ENCODE measurements at regions not wholly inside any gene's neighbourhood (a gene's known extent, or its start where the extent isn't known, plus 50 kb on each side); places are given as distances from the start of the nearest gene placed in this dataset.

DNA sequence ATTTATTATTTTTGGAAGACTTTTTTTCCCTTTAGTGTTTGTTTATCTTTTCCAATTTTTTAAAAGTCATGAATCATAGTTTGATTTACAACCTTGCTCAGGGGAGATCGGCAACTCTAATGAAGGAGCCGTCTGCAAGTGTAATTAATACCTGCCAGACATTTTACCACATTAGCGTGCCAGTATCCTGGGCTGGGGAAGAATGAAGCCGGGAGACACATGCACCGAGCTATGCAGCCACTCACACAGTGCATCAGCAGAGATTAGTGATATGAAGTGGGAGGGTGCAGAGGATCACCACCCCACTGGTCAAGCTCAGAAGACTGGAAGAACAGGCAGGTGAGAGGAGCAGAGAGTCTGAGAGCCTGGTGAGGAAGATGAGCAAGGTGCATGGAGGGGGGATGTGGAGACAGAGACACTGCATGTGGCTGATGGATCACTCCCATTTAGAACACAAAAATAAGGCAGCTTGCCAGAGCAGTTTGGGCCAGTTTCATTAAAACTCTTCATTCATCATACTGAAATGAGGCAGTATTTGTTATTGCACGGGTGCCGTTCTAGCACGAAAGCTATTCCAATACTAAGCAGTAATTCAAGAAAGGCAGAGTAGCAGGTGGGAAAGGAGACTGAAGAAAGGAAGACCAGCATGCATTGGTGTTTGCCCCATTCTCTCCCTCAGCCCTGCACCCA is 821.6 kb downstream of the TUSC7 start:
- FAIRE-seq (no peak), DNase-seq (ENCODE audit: insufficient read length, low spot score) (no peak)

DNA sequence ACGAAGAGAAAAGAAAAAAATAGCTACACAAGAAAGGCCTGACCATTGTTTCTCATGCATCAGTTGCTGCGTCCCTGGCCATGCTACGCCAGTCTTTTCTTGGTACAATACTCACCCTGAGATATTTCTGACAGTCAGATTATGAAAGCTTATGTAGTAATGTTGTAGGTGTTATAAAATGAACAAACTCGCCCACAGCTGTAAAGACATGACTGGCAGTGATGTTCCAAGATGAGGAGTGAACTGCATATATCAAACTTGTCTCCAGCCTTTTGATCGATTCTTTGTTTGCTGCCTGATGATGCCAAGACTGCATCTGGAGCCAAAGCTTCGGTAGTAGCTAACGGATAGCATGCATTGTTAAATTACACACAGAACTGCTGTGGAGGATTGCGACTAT is 822.7 kb downstream of the TUSC7 start:
- DNase-seq (ENCODE audit: insufficient read length, low spot score) (no peak), FAIRE-seq (no peak)

DNA sequence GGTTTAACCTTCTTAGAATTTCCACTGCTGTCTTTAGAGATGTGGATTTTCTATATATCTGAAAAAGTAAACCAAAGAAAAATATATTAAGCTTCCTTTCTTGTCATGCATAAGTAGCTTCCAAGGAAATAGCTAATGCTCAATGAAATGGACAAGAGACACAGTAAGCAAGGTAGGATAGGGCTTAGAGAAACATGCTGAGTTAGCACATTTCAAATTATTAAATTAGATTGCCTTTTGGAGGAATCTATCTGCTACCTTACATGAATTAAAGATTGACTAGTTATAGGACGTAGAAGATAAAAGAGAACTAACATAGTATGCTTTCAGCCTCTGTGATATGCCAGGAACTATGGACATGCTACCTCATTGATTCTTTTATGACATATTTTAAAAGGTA is 824.6 kb downstream of the TUSC7 start:
- FAIRE-seq (no peak), DNase-seq (ENCODE audit: insufficient read length, low spot score) (no peak)

DNA sequence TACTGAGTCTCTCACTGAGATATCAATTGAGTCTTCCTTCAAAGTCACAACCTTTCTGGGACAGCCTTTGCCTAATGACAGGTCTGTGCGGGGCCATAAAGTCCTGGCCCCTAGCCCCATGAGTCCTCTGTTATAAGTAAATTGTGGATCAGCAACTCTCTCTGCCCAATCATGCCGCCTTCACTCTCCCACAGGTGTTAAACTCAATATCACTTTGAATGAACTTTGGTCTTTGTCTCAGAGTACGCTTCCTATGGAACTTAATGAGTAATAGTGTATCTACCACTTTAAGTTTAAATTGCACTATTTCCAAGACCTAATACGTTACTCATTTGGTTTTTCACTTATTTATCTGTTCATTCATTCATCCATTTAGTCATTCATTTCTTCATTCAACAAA is 826.4 kb downstream of the TUSC7 start:
- FAIRE-seq (no peak), DNase-seq (ENCODE audit: insufficient read length, low spot score) (no peak)

DNA sequence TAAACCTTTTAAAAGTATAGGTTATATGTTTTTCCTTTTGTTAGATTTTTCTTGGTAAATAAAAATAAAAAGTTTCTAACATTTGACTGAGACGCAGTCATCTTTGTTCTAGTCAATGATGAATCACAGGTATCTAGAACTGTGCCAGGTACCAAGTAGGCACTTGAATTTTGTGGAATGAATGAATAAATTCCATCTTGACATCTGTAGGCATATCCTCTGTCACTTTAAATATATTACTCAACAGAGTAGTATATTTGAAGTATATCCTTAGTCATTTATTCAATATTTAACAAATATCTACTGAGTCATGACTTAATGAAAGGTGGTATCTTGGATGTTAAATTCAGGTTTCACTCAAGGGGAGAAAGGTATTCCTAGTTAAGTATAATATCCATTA is 828.4 kb downstream of the TUSC7 start:
- DNase-seq (ENCODE audit: insufficient read length, low spot score) = no peak
- no peak for FAIRE-seq

DNA sequence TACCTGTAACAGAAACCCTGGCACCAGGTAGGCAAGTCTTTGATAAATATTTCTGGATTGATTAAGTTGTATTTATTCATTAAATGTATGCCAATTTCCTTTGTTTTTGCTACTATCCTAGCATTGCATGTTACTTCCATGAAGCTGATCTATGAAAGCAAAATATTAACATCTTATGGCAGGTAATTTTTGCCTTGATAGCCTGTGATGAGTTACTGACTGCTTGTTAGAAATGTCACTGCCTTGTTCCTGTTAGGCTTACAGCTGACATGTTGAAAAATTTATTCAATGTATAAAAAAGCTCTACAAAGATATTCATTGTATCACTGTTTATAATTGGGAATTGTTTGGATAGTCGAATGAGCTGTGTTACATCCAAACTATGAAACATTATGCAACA is 830.1 kb downstream of the TUSC7 start:
- FAIRE-seq (no peak), DNase-seq (ENCODE audit: insufficient read length, low spot score) (no peak)

DNA sequence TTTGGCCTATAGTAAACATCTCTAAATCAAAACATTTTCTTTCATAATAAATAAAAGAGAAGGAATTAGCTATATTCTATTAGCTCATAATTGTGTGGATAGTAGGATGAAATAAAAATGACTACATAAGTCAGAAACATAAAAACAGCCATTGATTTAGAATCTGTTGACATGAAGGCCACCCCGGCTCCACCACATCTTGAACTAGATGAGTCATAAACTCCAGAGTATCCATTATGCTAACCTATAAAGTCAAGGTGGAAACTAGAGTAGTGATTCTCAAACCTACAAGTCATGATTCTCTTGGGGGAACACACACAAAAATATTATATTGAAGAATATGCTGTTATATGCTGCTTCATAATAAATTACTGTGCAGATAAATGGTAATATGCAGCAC is 831.0 kb downstream of the TUSC7 start:
- no peak for DNase-seq (ENCODE audit: insufficient read length, low spot score)
- no peak for FAIRE-seq

DNA sequence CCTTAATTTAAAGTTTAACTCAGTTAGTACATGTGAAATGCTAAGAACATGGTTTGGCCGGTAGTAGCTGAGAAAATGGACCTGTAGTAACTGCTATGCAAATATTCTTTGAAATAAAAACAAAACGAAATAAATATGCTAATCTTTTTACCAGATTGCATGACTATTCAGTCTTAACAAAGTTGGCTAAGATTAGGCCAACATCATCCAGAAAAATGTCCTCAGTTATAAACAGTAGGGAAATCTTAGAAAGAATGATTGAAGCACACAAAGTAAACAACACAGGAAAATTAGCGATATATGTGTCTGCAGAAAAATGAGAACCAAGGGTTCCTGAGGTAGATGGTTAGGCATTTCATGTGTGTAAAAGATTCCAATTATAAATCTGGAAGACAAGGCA is 832.1 kb downstream of the TUSC7 start:
- FAIRE-seq (no peak), DNase-seq (ENCODE audit: insufficient read length, low spot score) (no peak)

DNA sequence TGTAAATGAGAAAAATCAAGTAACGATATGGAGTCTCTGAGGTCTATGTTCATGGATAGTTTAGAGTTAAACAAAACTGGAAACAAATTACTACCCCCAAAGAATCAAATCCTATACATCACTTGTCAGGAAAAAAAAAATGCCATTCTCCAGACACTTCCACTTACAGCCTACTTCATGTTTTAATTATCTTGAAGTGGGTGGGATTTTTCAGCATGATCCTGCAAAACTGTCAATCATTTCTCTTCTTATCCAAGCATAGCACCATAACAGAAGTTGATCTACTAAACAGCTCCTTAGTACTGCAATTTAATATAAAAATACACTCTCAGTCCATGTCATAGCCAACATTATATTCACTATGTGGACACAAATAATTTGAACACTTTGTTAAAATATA is 833.9 kb downstream of the TUSC7 start:
- FAIRE-seq (no peak), DNase-seq (ENCODE audit: insufficient read length, low spot score) (no peak)

DNA sequence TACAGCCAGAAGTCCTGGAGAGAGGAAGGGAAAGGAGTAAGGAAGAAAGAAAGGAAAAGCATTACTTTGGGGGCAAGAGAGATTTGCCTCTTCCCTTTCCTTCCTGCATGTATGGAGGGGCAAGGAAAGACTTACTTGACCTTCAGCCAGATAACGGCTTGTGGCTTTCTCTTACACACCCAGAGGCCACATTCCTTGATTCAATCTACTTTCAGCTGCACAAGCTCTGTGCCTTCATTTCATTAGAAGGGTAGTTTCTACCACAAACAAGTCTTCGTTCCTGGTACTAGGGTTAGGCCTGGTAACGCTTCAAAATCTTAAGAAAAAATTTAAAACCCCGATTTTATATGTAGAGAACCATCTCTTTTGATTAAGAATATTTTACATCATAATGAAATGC is 835.9 kb downstream of the TUSC7 start:
- DNase-seq (ENCODE audit: insufficient read length, low spot score) (no peak), FAIRE-seq (no peak)

DNA sequence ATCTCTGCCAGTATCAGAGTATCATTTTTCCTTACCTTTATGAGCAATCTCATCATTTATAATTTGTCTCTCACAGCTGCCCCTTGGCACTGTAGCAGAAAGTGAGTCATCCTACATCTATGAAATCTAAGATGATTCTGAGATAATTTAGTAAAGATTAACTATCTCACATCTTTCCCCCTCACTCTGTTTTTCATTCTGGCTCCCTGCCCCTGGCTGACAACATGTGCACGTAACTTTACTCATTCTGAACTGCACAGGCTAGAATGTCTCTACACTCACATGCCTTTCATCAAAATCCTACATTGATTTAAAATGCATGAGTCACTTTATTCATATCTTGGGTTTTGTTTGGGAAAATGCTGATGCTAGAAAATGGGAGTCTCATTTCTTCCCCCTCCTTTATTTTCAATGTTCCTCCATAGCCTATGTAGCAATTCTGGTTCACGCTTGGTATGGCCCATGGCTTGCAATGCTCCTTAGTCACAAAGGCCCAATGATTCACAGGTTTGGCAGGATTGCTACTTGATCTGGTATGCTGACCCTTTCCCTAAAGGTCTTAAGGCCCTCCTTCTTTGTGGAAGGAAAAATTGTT is 838.5 kb downstream of the TUSC7 start:
- no peak for FAIRE-seq
- DNase-seq (ENCODE audit: insufficient read length, low spot score) = no peak

DNA sequence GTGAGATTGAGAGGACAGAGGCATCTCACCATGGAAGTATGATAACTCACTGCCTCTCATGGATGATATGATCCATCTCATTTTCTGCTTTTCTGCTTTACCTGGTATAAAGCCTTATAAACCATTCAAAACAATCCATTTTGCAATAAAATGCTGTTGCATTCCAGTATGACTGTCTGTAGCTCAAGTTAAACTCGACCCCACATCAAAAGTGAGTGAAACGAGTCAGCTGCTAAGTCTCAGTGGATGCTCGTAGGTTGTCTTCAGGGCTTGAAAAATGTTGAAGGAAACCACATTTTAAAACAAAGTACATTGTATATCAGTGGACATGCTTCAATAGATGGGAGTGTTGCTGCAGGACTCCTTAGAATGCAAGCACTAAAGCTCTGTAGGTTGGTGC is 839.0 kb downstream of the TUSC7 start:
- DNase-seq (ENCODE audit: insufficient read length, low spot score) (no peak), FAIRE-seq (no peak)

DNA sequence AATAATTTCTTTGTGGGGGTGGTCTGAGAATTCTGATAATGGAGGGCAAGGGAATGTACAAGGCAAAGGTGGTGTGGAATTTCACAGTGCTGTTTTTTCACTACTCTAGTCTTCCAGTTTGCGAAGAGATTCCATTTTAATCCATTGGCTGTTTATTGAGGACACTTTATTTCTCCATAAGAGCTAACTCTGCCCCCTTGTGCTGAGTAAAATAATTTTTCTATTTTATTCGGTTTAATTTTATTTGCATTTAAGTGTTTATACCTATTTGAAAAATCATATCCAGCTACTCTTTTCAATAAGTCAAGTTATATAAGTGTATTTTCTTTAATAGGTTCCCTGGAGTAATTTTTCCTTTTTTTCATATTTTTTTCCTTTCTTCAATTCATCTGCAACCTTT is 840.1 kb downstream of the TUSC7 start:
- FAIRE-seq = no peak
- DNase-seq (ENCODE audit: insufficient read length, low spot score) = no peak

DNA sequence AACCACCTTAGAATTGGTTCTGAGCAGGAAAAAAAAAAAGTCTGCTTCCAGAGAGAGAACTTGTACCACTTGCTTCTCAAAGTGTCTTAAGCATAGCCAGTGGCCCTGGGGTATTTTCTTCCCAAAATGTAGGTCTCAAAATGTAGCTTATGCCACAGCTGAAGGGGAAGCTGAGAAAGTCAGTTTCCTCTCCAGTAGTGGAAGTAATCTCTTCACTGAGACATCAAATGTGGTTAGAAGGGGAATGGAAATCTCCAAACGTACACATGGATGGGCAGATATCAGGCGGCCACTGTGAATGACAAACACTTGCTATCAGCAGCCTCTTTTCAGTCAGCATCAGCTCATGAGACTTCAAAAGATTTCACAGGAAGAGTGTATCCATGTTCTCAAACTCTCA is 841.2 kb downstream of the TUSC7 start:
- FAIRE-seq = no peak
- DNase-seq (ENCODE audit: insufficient read length, low spot score) = no peak

DNA sequence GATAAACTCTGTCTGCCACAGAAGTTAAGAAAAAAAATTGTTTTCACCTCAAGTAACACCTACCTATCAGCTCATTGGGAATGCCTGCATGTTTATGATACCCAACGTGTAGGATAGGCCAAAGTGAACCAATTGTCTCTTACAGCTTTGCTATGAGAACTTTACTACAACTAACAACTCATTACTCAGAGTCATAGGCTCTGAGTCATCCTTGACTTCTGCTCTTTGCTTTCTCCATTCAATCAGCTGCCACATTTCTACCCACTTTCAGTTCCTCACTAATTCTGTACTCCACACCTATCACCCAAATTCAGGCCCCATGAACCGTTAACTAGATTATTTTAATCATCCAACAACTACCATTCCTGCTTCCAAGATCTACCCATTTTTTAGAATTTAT is 843.9 kb downstream of the TUSC7 start:
- FAIRE-seq = no peak
- no peak for DNase-seq (ENCODE audit: insufficient read length, low spot score)

DNA sequence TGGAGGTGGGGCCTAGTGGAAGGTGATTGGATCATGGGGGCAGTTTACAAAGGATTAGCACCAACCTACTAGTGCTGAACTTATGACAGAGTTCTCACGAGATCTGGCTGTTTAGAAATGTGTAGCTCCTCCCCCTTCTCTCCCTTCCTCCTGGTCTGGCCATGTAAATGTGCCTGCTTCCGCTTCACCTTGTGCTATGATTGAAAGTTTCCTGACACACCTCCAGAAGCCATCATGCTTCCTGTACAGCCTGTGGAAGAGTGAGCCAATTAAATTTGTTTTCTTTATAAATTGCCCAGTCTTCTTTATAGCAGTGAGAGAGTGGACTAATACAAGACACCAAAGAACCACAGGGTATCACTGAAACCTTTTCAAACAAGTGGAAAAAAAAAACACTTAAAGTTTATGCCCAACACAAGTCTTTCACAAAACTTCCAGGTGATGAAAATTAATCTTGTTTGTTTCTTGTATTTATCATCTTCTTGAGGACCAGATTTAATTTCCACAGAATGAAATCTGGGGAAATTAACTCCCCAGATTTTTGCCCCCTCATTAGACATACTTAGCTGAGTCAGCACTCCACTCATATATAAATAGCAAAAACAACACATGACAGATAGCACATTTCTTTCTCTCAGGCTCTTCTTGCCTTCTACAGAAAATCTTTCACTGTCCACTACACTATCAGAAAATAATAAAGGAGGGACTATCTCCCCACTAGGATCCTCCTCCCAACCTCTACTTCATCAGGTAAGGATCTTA is 847.2 kb downstream of the TUSC7 start:
- DNase-seq (ENCODE audit: insufficient read length, low spot score) = no peak
- FAIRE-seq = no peak

DNA sequence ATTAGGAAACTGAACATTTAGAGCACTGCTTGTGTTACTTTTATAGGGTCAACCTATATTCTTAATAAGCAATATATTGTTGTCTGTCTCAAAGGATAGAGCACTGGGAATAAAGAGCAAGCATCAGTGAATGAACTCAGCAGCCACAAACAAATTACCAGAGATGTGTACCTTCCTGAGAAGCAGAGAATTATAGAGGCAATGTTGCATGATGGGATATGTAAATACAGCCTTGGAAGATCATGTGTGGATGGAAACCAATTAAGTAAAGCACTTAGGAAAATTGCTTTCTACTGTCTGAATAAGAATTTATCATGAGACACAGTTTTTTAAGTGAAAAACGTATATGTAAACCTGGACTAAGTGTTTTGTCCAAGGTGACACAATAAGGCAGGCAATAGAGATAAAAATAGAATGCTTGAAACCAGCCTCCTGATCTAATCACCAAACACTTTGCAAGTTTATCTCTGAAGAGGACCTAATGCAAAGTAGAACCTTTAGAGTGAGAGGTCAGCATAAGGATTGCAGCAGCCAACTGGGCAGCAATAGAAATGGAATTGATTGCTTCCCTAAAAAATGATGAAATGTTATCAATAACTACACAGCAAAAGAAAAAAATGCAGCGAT is 848.0 kb downstream of the TUSC7 start:
- FAIRE-seq (no peak), DNase-seq (ENCODE audit: insufficient read length, low spot score) (no peak)

DNA sequence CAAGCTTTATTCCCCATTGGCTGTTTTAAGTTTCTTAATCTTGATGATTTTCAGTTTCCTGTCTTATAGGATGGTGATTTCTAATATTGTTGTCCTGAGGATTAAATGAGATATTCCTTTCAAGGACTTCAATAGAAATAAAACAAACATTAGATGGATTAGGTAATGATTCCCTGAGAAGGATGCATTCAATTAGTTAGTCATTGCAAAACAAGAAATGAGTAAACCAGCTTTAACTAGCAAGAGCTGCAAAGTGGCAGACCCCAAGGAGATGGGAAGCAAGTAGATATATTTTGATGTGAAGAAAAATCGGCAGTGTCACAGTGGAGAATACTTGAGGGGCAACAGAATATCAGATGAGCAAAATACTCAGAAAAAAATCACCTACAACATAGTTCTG is 849.1 kb downstream of the TUSC7 start:
- no peak for DNase-seq (ENCODE audit: insufficient read length, low spot score)
- no peak for FAIRE-seq

DNA sequence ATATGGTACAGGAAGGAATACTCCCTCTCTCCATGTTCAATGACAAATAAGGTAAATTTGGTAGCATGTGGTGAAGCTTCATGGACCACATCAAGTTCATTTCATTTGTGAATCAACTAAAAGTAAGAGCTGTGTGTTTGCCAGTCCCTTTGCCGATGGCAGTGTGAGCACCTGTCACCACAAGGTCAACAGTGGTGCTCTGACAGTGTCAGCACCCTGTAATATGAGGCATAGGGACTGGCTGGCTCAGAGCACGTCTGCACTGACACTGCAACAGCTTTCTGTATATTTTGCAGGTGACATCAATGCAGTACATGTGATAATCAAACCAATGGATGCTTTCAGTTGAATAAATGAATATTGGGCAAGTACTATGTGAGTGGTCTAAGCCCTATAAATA is 852.4 kb downstream of the TUSC7 start:
- no peak for DNase-seq (ENCODE audit: insufficient read length, low spot score)
- FAIRE-seq = no peak

DNA sequence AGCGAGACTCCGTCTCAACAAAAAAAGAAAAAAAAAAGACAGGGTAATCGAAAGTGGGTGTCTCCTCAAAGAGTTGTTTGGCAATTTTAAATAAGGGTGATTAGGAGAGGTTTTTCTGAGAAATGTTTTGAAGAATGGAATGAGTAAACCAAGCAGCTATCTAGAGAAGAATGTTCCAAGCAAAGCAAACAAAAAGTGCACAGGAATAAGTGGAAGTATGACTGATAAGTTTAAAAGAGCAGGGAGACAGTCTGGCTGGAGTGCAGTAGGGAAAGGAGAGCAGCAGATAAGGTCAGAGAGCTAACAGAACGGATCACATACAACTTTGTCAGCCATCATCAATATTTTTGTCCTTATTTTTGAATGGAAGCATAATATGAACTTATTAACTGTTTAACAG is 853.5 kb downstream of the TUSC7 start:
- DNase-seq (ENCODE audit: insufficient read length, low spot score) (no peak), FAIRE-seq (no peak)

DNA sequence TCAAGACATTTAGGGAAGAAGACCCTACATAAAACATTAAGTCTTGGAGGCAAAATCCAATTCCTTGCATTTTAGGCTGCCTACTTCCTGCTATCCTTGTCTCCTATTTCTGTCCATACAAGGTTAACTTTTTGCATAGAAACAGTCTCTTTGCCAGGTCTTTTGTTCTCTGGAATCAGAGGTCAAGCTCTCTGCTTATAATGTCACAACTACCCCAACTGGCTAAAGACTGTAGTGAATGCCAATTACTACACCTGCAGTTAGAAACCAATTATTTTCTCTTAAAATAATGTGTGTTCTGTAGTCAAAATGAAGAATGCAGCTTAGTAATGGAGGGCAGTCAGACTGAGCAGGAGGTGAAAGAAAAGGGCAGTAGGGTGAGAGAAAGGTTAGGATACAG is 856.2 kb downstream of the TUSC7 start:
- FAIRE-seq = no peak

DNA sequence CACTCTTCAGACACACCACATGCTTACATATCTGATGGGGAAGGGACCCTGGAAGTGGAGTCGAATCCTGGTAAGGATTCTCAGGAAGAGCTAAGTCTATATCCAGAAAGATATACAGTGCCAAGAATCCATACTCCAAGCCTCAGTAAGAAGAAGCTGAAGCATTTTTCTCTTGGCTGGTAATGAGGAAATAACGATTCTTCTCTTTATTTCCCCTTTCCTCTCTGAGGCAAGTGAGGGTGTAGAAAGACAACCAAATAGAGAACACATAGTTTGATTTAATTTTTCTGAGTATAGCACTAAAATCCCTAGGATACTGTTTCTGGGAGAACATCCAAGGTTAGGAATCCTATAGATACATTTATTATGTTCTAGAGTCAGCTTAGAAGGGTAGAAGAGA is 857.3 kb downstream of the TUSC7 start:
- FAIRE-seq (no peak), DNase-seq (ENCODE audit: insufficient read length, low spot score) (no peak)

More for the DNA sequence above, 856.2 kb downstream of the TUSC7 start:
- no peak for DNase-seq (ENCODE audit: insufficient read length, low spot score)
